ENCODE measurements at regions not wholly inside any gene's neighbourhood (a gene's known extent, or its start where the extent isn't known, plus 50 kb on each side); places are given as distances from the start of the nearest gene placed in this dataset.

DNA sequence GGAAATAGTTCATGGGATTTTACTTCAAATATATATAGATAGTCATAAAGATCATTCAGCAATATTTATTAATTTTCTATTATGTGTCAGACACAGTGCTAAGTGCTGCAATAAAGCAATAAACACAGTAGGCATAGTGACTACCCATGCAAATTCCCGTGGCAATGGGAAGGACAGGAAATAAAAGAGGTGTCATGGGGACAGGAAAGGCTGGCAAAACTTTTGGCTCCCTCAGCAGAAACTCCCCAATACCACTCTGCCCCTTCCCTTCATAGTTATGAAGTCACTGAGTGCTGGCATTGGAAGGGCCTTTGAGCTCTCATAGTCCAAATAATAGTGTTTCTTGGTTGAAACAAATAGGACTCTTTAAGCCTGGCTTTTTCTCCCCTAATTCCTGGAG is 104.4 kb upstream of the DPT start:
- TF ChIP-seq PAX5 (IDR thresholded peaks at IDR 0.05; ENCODE audit: insufficient read depth, low read length, severe bottlenecking): no peak
- no peak for TF ChIP-seq POLR2A (IDR thresholded peaks at IDR 0.05; ENCODE audit: low read depth, low read length)
- no peak for TF ChIP-seq TAF1 (IDR thresholded peaks at IDR 0.05; ENCODE audit: low read depth, low read length)
- no peak for TF ChIP-seq POLR2AphosphoS5 (IDR thresholded peaks at IDR 0.05; ENCODE audit: low read depth, low read length)
